Chondrocyte (in vitro differentiated cells): ENCODE measurements at regions not wholly inside any gene's neighbourhood (a gene's known extent, or its start where the extent isn't known, plus 50 kb on each side); places are given as distances from the start of the nearest gene placed in this dataset.
"Not testable (repeated sequence)": the region's sequence is repeated elsewhere in the genome, so short reads cannot be mapped to it uniquely, and the experiment has no call there.

Experiments
- DNase-seq: peaks from one replicate; pipeline ENCODE4 v3.0.0; 2021; ENCODE audit warnings: mixed read lengths, low spot score
- H3K27ac Mint-ChIP-seq: one replicate; pipeline ENCODE4 v1.8.0; 2021; ENCODE audit warnings: mild to moderate bottlenecking, moderate library complexity, mixed read lengths; ENCODE audit not compliant: unreplicated experiment
- H3K27me3 Mint-ChIP-seq: 2 replicates; pipeline ENCODE4 v1.8.0; 2021; ENCODE audit warnings: low read depth, mixed read lengths
- H3K36me3 Mint-ChIP-seq: 2 replicates; pipeline ENCODE4 v1.8.0; 2021; ENCODE audit warnings: low read depth, mixed read lengths
- H3K4me1 Mint-ChIP-seq: 2 replicates; pipeline ENCODE4 v1.8.0; 2021; ENCODE audit warnings: low read depth, mild to moderate bottlenecking, mixed read lengths
- H3K4me3 Mint-ChIP-seq: one replicate; pipeline ENCODE4 v1.8.0; 2021; ENCODE audit warnings: mild to moderate bottlenecking, moderate library complexity, mixed read lengths; ENCODE audit not compliant: unreplicated experiment
- H3K9me3 Mint-ChIP-seq: 2 replicates; pipeline ENCODE4 v1.8.0; 2021; ENCODE audit warnings: low read depth, mixed read lengths
- TF ChIP-seq, protein P1 (sequence below): fragments of 200-600 bp; sonication (generic); IDR thresholded peaks from 2 replicates; pipeline ENCODE4 v1.5.0; 2021; ENCODE audit warnings: antibody characterized with exemption, mild to moderate bottlenecking, moderate library complexity

- TF ChIP-seq, protein P1, sequence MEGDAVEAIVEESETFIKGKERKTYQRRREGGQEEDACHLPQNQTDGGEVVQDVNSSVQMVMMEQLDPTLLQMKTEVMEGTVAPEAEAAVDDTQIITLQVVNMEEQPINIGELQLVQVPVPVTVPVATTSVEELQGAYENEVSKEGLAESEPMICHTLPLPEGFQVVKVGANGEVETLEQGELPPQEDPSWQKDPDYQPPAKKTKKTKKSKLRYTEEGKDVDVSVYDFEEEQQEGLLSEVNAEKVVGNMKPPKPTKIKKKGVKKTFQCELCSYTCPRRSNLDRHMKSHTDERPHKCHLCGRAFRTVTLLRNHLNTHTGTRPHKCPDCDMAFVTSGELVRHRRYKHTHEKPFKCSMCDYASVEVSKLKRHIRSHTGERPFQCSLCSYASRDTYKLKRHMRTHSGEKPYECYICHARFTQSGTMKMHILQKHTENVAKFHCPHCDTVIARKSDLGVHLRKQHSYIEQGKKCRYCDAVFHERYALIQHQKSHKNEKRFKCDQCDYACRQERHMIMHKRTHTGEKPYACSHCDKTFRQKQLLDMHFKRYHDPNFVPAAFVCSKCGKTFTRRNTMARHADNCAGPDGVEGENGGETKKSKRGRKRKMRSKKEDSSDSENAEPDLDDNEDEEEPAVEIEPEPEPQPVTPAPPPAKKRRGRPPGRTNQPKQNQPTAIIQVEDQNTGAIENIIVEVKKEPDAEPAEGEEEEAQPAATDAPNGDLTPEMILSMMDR = no peak
- no peak overlapping the region for H3K4me3 Mint-ChIP-seq
These were observed 1136.1 kb upstream of the POT1 start for GRCh38 chr7:126065766-126066165.

GRCh38 chr7:126057979-126058378 lies 1128.4 kb upstream of the POT1 start:
- Mint-ChIP-seq H3K36me3 (no peaks in the 10 kb centered on the region), H3K9me3 (peaks cover 21% of the 10 kb centered on the region), H3K4me1 (no peaks in the 10 kb centered on the region), H3K27ac (no peak overlapping the region), H3K27me3 (no peaks in the 10 kb centered on the region), H3K4me3 (no peak overlapping the region)
- no peak for DNase-seq
- TF ChIP-seq, protein P1 = no peak

More at GRCh38 chr7:126065766-126066165, 1136.1 kb upstream of the POT1 start:
- Mint-ChIP-seq H3K36me3 (no peaks in the 10 kb centered on the region), H3K9me3 (peaks cover 13% of the 10 kb centered on the region), H3K4me1 (no peaks in the 10 kb centered on the region), H3K27me3 (no peaks in the 10 kb centered on the region), H3K27ac (no peak overlapping the region)
- no peak for DNase-seq

- H3K27me3 Mint-ChIP-seq, H3K4me1 Mint-ChIP-seq, H3K36me3 Mint-ChIP-seq, DNase-seq, H3K4me3 Mint-ChIP-seq, H3K27ac Mint-ChIP-seq: not testable (repeated sequence)
- peaks cover 15% of the 10 kb centered on the region for H3K9me3 Mint-ChIP-seq
These were observed 1127.0 kb upstream of the POT1 start for GRCh38 chr7:126056613-126057012.

DNA sequence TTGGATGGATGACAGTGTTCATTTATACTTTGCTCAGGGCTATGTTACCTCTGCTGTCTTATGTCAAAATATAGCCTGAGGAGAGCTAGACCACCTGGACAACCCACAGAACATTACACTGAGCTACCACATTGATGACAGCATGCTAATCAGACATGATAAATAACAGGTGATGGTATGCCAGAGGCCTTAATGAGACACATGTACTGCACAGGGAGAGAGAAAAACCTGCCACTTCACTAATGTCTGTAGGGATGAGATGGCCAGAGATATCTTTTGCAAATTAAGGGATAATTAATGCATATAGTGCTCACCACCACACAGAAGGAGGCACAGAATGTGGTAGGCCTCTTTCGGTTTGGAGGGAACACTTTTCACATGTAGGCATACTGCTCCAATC lies 1122.6 kb upstream of the POT1 start:
- DNase-seq = no peak
- Mint-ChIP-seq H3K27ac (no peak overlapping the region), H3K4me3 (no peak overlapping the region), H3K4me1 (no peaks in the 10 kb centered on the region), H3K27me3 (no peaks in the 10 kb centered on the region), H3K9me3 (peaks cover 8% of the 10 kb centered on the region), H3K36me3 (no peaks in the 10 kb centered on the region)
- TF ChIP-seq, protein P1 = no peak

DNA sequence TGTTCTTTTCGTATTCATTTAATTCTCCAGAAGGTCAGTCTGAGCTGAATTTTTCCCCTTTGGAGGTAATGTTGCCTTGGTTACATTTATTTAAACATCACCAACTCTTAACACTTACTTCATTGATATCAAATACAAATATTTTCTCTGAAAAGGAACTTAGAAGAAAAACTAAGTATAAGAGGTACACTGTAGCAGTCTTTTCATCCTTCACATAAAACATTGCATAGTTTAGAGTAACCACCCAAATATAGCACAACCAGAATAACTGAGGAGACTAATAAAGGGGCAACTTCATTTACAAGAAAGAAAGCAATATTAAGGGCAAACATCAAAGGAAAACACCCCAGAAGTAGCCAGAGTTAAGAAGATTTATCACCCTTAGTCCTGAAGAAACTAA lies 1115.0 kb upstream of the POT1 start:
- H3K4me3 Mint-ChIP-seq = no peak overlapping the region
- no peaks in the 10 kb centered on the region for H3K4me1 Mint-ChIP-seq
- H3K9me3 Mint-ChIP-seq = peaks cover 3% of the 10 kb centered on the region
- no peaks in the 10 kb centered on the region for H3K36me3 Mint-ChIP-seq
- TF ChIP-seq, protein P1 = no peak
- no peaks in the 10 kb centered on the region for H3K27me3 Mint-ChIP-seq
- no peak for DNase-seq
- no peak overlapping the region for H3K27ac Mint-ChIP-seq

DNA sequence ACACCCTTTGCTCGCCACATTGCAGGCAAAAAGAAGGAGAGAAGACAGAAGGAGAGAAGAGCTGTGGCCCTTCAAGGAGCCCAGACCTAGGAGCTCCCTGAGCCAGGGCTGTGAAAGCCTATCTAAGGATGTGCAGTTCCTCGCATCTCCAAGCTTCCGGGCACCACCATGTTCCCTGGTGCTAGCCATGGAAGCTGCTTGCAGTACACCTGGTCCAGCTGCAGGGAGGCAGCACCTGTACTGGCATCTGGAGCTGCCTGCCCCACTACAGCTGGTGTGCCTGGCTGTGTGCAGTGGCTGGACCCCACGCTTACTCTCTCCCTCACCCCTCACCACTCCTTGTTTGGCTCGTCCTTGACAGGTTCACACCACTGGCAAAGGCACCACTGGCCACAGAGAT lies 1111.8 kb upstream of the POT1 start:
- Mint-ChIP-seq H3K9me3 (no peaks in the 10 kb centered on the region), H3K27ac (no peak overlapping the region), H3K27me3 (no peaks in the 10 kb centered on the region), H3K36me3 (no peaks in the 10 kb centered on the region), H3K4me3 (no peak overlapping the region), H3K4me1 (no peaks in the 10 kb centered on the region)
- TF ChIP-seq, protein P1 = no peak
- no peak for DNase-seq
